Motor neuron (in vitro differentiated cells): ENCODE measurements at regions not wholly inside any gene's neighbourhood (a gene's known extent, or its start where the extent isn't known, plus 50 kb on each side); places are given as distances from the start of the nearest gene placed in this dataset.
A peak's percentile ranks its signal among the peaks of the same experiment; 100 is the strongest.
"Not testable (repeated sequence)": the region's sequence is repeated elsewhere in the genome, so short reads cannot be mapped to it uniquely, and the experiment has no call there.

Experiments
- ATAC-seq, 8 experiments: fragments of 200-7000 bp; cut with Tn5 transposase; replicated peaks in 6 of 8; 2 replicates each; pipeline ENCODE4 v1.8.0; 2021; ENCODE audit warnings: mild to moderate bottlenecking in 8 of 8, moderate library complexity in 8 of 8
- H3K27ac ChIP-seq, 2 donors: fragments of 250-450 bp; sonication (Bioruptor Pico); 2 replicates each; pipeline ENCODE4 v1.9.0; 2021; ENCODE audit warnings: antibody characterized with exemption in 2 of 2, mild to moderate bottlenecking in 2 of 2, moderate library complexity in 1 of 2
- H3K4me1 ChIP-seq, 2 donors: fragments of 250-450 bp; sonication (Bioruptor Pico); replicated peaks in 1 of 2; 2 replicates each; pipeline ENCODE4 v1.6.1; 2021; ENCODE audit warnings: antibody characterized with exemption in 2 of 2, mild to moderate bottlenecking in 2 of 2, moderate library complexity in 1 of 2
- H3K4me3 ChIP-seq, 5 donors: fragments of 250-450 bp; sonication (Bioruptor Pico); 2 replicates each; pipeline ENCODE4 v1.9.0; 2021; ENCODE audit warnings: antibody characterized with exemption in 5 of 5, mild to moderate bottlenecking in 5 of 5, moderate library complexity in 4 of 5
- WGBS, 10 experiments: fragments of 450-650 bp; shearing (Covaris generic); methylation state at CpG; one replicate each; pipeline ENCODE4 v1.0.0; 2022; 5-methylcytosine and 5-hydroxymethylcytosine counted together
- in situ Hi-C, 9 experiments: fragments of 400-800 bp; cut with MboI; loops; one replicate each; pipeline ENCODE4 v1.15.0; 2021; ENCODE audit warnings: low sequenced_read_pairs in 9 of 9, low pct_unique_long_range_greater_than_20kb in 2 of 9; ENCODE audit not compliant: unreplicated experiment in 9 of 9

- Histone ChIP-seq H3K4me3 (no peak overlapping the region), H3K4me1 (no peaks in the 10 kb centered on the region), H3K27ac (no peak overlapping the region)
- ATAC-seq, result no peak
- in situ Hi-C loops, result no loop called here
Measured at GRCh38 chr2:144130551-144130950, 389.4 kb downstream of the ZEB2 start.

DNA sequence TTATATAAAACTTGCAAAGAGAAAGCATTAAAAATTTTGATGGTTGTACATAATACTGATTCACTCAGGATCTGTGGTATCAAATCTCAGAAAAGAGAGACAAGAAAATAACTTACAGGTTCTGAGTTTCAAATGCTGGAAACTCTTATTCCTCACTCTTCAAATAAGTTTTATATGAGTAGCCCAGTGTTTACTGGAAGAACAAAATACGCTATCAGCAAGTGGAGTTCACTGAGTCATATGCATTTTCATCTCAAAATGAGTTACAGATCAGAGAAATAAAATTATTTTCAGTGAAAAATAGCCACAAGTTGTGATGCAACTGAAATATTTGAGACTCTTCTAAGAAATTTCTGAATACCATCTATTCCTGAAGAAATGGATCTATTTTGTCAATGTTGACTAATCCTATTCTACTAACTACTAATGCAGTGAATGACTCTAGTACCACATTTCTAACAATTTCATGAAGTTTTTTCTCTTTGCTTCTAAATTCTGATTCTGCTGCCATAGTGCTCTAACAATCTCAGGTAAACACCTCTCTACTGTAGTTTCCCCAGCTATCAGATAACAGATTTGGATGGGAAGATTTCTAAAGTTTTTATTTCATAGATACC, 391.7 kb downstream of the ZEB2 start:
- no peak overlapping the region for H3K4me3 ChIP-seq
- 93 to 100% (median 100%) methylated on average over 1 of the region's 1 CpG; no CpG with 5 or more reads in 1 of the 10 experiments for WGBS, 10 experiments
- ATAC-seq, result no peak
- no peaks in the 10 kb centered on the region for H3K4me1 ChIP-seq
- in situ Hi-C loops, result no loop called here
- no peak overlapping the region for H3K27ac ChIP-seq

- no peaks in the 10 kb centered on the region for H3K4me1 ChIP-seq
- no peak for ATAC-seq
- no peak overlapping the region for H3K27ac ChIP-seq
- in situ Hi-C loops, result no loop called here
- no peak overlapping the region for H3K4me3 ChIP-seq
- 83 to 100% (median 100%) methylated on average over 2 of the region's 2 CpGs; no CpG with 5 or more reads in 7 of the 10 experiments for WGBS, 10 experiments
Measured at GRCh38 chr2:144127693-144128092, 392.2 kb downstream of the ZEB2 start.

GRCh38 chr2:144126302-144126701, 393.6 kb downstream of the ZEB2 start:
- Histone ChIP-seq H3K4me1 (no peaks in the 10 kb centered on the region), H3K27ac (no peak overlapping the region), H3K4me3 (no peak overlapping the region)
- no peak for ATAC-seq
- in situ Hi-C loops, result no loop called here
- 80 to 100% (median 100%) methylated on average over 1 of the region's 1 CpG; no CpG with 5 or more reads in 3 of the 10 experiments for WGBS, 10 experiments

DNA sequence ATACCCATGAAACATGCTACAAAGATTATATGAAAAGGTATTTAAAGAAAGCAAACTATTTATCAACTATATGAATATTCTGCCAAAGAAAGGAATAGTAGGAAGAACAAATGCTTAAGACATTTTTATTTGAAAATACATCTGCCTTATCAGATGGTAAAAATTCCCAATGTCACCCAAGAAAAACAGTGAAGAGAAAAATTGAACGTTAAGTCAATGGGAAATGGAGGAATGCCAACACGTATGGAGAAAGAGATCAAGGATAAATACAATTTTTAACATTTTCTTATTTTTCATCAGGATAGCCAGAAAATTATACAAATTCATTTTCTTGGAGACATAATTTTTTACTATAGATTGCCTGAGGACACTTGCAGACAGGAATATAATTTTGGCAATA, 394.2 kb downstream of the ZEB2 start:
- 60 to 100% (median 95%) methylated on average over 2 of the region's 2 CpGs for WGBS, 10 experiments
- Histone ChIP-seq H3K27ac (no peak overlapping the region), H3K4me3 (no peak overlapping the region), H3K4me1 (no peaks in the 10 kb centered on the region)
- no peak for ATAC-seq
- in situ Hi-C loops, result no loop called here

DNA sequence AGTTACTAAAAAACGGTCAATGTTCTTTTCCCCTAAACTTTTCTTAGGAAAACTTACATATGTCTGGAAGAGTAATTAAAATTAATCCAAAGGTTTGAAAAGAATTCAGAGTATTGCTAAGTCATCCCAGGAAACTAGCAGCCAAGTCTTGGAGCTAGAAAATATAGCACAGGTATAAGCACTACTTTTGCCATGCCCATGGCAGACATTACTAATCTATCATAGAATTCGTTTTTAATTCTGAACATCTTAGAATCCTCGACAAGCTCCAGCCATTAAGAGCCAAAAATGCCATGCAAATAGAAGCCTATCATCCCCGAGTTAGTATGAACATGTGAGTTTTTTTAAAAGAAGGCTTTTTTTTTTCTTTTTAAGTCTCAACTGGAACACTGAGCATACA, 395.0 kb downstream of the ZEB2 start:
- ATAC-seq, result no peak
- 57 to 100% (median 90%) methylated on average over 1 to 4 of the region's 4 CpGs for WGBS, 10 experiments

GRCh38 chr2:144120487-144120886, 399.4 kb downstream of the ZEB2 start:
- in situ Hi-C loops, result no loop called here
- no peak overlapping the region for H3K27ac ChIP-seq

More for the DNA sequence above, 395.0 kb downstream of the ZEB2 start:
- no peak overlapping the region for H3K27ac ChIP-seq
- in situ Hi-C loops, result no loop called here
- no peaks in the 10 kb centered on the region for H3K4me1 ChIP-seq
- H3K4me3 ChIP-seq, result no peak overlapping the region

DNA sequence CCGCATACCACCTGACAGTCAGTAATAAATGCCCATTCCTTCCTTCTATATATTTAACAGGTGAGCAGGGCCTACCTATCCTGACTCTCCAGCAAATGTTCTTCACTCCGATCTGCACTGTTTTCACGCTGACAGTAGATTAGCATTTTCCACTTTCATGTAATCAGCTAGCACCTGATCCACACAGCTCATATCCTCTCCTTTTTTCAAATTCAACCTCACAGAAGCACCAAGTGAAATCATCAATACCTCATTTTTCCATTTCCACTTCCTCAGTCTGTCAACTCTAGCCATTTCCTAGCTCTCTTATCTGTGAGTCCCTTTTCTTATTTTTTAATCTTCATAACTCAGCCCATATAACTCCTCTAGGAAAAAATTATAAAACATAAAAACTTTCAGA, 402.8 kb downstream of the ZEB2 start:
- in situ Hi-C loops, result no loop called here
- H3K4me1 ChIP-seq, result no peaks in the 10 kb centered on the region
- no peak overlapping the region for H3K4me3 ChIP-seq
- no peak overlapping the region for H3K27ac ChIP-seq
- ATAC-seq, result peak in 1 of 8 experiments; percentile 21
- WGBS, 10 experiments, result 75 to 100% (median 93%) methylated on average over 1 to 3 of the region's 3 CpGs; no CpG with 5 or more reads in 1 of the 10 experiments

More at GRCh38 chr2:144120487-144120886, 399.4 kb downstream of the ZEB2 start:
- H3K4me1 ChIP-seq, result no peaks in the 10 kb centered on the region
- 75 to 98% (median 91%) methylated on average over 2 to 4 of the region's 4 CpGs for WGBS, 10 experiments
- H3K4me3 ChIP-seq, result no peak overlapping the region
- ATAC-seq, result no peak

DNA sequence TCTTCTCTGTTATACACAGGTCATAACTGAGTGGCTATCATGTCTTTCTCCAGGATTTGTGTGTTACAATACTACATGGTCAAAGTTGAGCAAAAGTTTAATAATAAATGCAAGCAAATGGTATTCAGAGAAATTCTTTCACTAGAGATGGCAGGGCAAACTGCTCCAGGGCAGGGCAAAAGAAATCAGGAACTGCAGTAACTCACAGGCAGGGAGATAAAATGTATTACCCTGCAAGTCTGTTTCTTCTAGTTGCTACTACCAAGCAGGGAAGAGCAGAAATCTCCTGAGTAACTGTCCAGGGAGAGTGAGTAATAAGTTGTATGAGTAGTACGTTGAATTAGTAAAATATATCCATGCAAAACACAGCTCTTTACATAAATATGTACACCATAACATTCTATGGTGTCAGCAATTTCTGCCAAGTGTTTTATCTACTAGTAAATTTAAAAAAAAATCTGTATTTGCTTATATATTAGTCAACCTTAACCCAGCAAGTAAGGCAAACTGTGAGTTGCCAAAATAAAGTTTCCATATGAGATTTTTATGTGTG, 404.1 kb downstream of the ZEB2 start:
- in situ Hi-C loops, result no loop called here
- Histone ChIP-seq H3K27ac (no peak overlapping the region), H3K4me1 (no peaks in the 10 kb centered on the region), H3K4me3 (no peak overlapping the region)
- peak in 2 of 8 experiments; percentile 11 to 53 for ATAC-seq
- WGBS, 10 experiments, result 0 to 100% (median 50%) methylated on average over 1 of the region's 1 CpG; no CpG with 5 or more reads in 4 of the 10 experiments

GRCh38 chr2:144114760-144115159, 405.2 kb downstream of the ZEB2 start:
- H3K4me3 ChIP-seq, result no peak overlapping the region
- ATAC-seq, result peak in 3 of 8 experiments; percentile 36 to 81 (median 78)
- in situ Hi-C loops, result no loop called here
- H3K27ac ChIP-seq, result no peak overlapping the region
- WGBS, 10 experiments, result 43 to 100% (median 94%) methylated on average over 1 of the region's 1 CpG; no CpG with 5 or more reads in 2 of the 10 experiments
- no peaks in the 10 kb centered on the region for H3K4me1 ChIP-seq

- in situ Hi-C loops, result no loop called here
- WGBS, 10 experiments, result 17 to 100% (median 100%) methylated on average over 1 to 2 of the region's 2 CpGs; no CpG with 5 or more reads in 2 of the 10 experiments
- ATAC-seq, result peak in 2 of 8 experiments; percentile 80 to 81
- H3K4me1 ChIP-seq, result no peaks in the 10 kb centered on the region
- H3K4me3 ChIP-seq, result no peak overlapping the region
- no peak overlapping the region for H3K27ac ChIP-seq
Measured at GRCh38 chr2:144111437-144111836, 408.5 kb downstream of the ZEB2 start.

GRCh38 chr2:144106104-144106503, 413.8 kb downstream of the ZEB2 start:
- ATAC-seq, H3K27ac ChIP-seq, H3K4me3 ChIP-seq, in situ Hi-C loops, H3K4me1 ChIP-seq: not testable (repeated sequence)
- WGBS, 10 experiments, result 100% methylated on average over 1 of the region's 3 CpGs; no CpG with 5 or more reads in 9 of the 10 experiments

DNA sequence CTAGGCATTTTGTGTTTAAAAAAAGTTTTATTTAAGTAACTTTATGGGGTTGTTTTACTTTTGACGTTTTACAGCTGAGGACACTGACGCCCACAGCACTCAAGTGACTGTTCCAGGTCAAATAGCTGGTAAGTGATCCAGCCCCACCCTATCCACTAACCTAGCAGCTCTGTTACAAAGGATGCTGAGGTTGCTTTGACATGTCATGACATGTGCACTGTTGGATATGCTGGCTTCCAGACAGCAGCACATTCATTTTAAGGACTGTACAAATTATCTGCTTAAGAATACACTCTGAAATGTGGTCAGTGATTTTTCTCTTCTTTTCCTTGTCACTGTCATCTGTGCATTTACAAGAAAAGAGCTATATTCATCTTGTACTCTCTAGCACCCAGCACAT, 417.5 kb downstream of the ZEB2 start:
- no peak overlapping the region for H3K4me3 ChIP-seq
- WGBS, 10 experiments, result 65 to 92% (median 83%) methylated on average over 1 to 2 of the region's 2 CpGs; no CpG with 5 or more reads in 4 of the 10 experiments
- peaks cover 0 to 3% of the 10 kb centered on the region in 2 donors for H3K4me1 ChIP-seq
- H3K27ac ChIP-seq, result no peak overlapping the region
- in situ Hi-C loops, result no loop called here
- ATAC-seq, result peak in 1 of 8 experiments; percentile 10
